Small intestine (tissue), 7 donors: ENCODE measurements at regions not wholly inside any gene's neighbourhood (a gene's known extent, or its start where the extent isn't known, plus 50 kb on each side); places are given as distances from the start of the nearest gene placed in this dataset.

Source experiments
- DNase-seq, 2 donors: peaks; one replicate each; pipeline versions ENCODE4 v3.0.0 to v3.0.0-alpha.2; 2013
- FAIRE-seq: peaks from 2 replicates; lab custom pipeline; 2012; peaks lifted over from hg19 to GRCh38; lab: Jason Lieb, UNC
- H3K27ac ChIP-seq, 3 donors: one replicate each; pipeline ENCODE4 v1.5.1; 2013; ENCODE audit warnings: low read length in 2 of 3, mild to moderate bottlenecking in 2 of 3, control low read depth in 1 of 3, inconsistent platforms in 1 of 3, low read depth in 1 of 3, moderate library complexity in 1 of 3
- H3K27me3 ChIP-seq, 3 donors: one replicate each; pipeline ENCODE4 v1.6.1; 2013; ENCODE audit warnings: low read length in 3 of 3, inconsistent platforms in 1 of 3; ENCODE audit not compliant: control insufficient read depth in 3 of 3, insufficient read depth in 3 of 3
- H3K36me3 ChIP-seq, 3 donors: one replicate each; pipeline ENCODE4 v1.6.1; 2013; ENCODE audit warnings: low read length in 3 of 3, inconsistent platforms in 1 of 3, low read depth in 1 of 3, mild to moderate bottlenecking in 1 of 3, moderate library complexity in 1 of 3; ENCODE audit not compliant: control insufficient read depth in 3 of 3, insufficient read depth in 2 of 3
- H3K4me1 ChIP-seq, 3 donors: one replicate each; pipeline ENCODE4 v1.6.1; 2013; ENCODE audit warnings: low read length in 2 of 3, inconsistent platforms in 1 of 3, low read depth in 1 of 3, mild to moderate bottlenecking in 1 of 3, moderate library complexity in 1 of 3; ENCODE audit not compliant: control insufficient read depth in 3 of 3, insufficient read depth in 2 of 3
- H3K4me3 ChIP-seq, 3 donors: one replicate each; pipeline ENCODE4 v1.5.1; 2013; ENCODE audit warnings: low read length in 3 of 3, control low read depth in 1 of 3, inconsistent platforms in 1 of 3, low read depth in 1 of 3, mild to moderate bottlenecking in 1 of 3, moderate library complexity in 1 of 3
- H3K9me3 ChIP-seq, 2 donors: one replicate each; pipeline ENCODE4 v1.6.1; 2013; ENCODE audit warnings: low read depth in 1 of 2, low read length in 1 of 2; ENCODE audit not compliant: control insufficient read depth in 2 of 2, insufficient read depth in 1 of 2
- WGBS, 3 donors: extraction: QIAGEN DNeasy Blood & Tissue Kit; methylation state at CpG; one replicate each; pipeline ENCODE4 v1.1.7; 2013; 5-methylcytosine and 5-hydroxymethylcytosine counted together
- donor health status: healthy with polysubstance abuse.
- donor health status: control.
- donor health status: control.
- donor health status: Bipolar disorder and iron deficiency.
- donor health status: healthy.

DNA sequence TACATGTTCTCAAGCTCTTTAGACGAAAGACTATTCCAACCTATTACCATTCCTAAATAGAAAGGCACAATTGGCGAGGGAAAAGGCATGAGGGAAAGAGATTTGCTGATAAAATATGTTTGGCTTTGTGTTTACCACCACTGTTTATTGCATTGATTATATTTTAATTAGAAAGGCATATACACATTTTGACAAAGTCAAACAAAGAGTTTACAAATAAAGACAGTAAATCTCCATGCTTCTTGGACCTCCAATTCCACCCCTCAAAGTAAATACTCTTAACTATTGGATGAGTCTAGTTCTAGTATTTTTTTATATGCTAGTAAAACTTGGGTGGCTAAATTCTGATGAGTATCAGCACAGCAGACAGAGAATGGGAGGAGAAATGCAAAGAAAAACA is 521.4 kb downstream of the FBXO15 start:
- FAIRE-seq (no peak), DNase-seq (no peak)
- Histone ChIP-seq H3K4me1 (no peaks in the 10 kb centered on the region), H3K27me3 (no peaks in the 10 kb centered on the region), H3K27ac (no peak overlapping the region), H3K4me3 (no peak overlapping the region), H3K9me3 (no peaks in the 10 kb centered on the region), H3K36me3 (no peaks in the 10 kb centered on the region)
- WGBS, 3 donors: 62 to 76% (median 71%) methylated on average over 2 of the region's 2 CpGs

- H3K36me3 ChIP-seq: no peaks in the 10 kb centered on the region
- no peak for DNase-seq
- no peak overlapping the region for H3K27ac ChIP-seq
- no peaks in the 10 kb centered on the region for H3K4me1 ChIP-seq
- H3K27me3 ChIP-seq: no peaks in the 10 kb centered on the region
- 52 to 82% (median 52%) methylated on average over 1 of the region's 1 CpG for WGBS, 3 donors
- H3K4me3 ChIP-seq: no peak overlapping the region
- no peak for FAIRE-seq
- no peaks in the 10 kb centered on the region for H3K9me3 ChIP-seq
Observed at GRCh38 chr18:73621091-73621490, 526.5 kb downstream of the FBXO15 start.

DNA sequence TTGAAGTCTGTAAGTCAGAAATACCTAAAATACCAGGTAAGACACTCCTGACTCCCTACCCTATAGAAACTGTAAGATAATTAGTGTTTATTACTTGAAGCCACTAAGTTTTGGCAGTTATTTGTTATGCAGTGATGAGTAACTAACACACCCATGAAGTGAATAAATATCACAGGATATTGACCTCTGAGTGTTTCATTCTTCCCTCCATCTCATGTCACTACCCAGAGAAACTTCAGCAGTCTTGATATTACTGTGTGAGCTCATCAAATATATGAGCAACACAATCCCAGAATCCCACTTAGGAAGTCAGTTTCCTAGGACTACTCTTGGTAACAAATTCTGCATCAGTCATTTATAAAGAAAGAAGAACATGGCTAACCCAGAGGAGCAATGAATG is 529.7 kb downstream of the FBXO15 start:
- Histone ChIP-seq H3K4me3 (no peak overlapping the region), H3K9me3 (no peaks in the 10 kb centered on the region), H3K4me1 (no peaks in the 10 kb centered on the region), H3K36me3 (no peaks in the 10 kb centered on the region), H3K27me3 (no peaks in the 10 kb centered on the region), H3K27ac (no peak overlapping the region)
- DNase-seq (no peak), FAIRE-seq (no peak)

DNA sequence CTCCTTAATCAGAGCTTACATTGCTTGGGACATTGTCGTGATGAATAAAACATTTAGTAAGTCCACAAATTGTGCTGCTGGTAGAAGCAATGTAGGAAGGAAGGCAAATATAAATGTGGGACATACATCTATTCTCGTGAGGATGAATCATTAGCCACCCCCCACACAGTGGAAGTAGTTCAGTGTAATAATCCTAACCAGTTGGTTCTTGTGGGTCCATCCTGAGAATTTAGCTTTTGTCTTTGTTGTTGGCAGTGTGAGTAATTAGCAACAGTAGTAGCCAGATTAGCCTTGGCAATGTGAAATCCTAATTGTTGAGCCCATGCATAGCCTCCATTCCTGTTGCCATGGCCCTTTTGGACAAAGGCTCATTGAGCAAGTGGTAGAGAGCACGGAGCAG is 532.1 kb downstream of the FBXO15 start:
- Histone ChIP-seq H3K27me3 (no peaks in the 10 kb centered on the region), H3K27ac (no peak overlapping the region), H3K36me3 (no peaks in the 10 kb centered on the region), H3K4me1 (no peaks in the 10 kb centered on the region), H3K9me3 (no peaks in the 10 kb centered on the region), H3K4me3 (no peak overlapping the region)
- DNase-seq (no peak), FAIRE-seq (no peak)
- 79 to 90% (median 84%) methylated on average over 3 of the region's 3 CpGs for WGBS, 3 donors

- Histone ChIP-seq H3K36me3 (no peaks in the 10 kb centered on the region), H3K9me3 (no peaks in the 10 kb centered on the region), H3K27ac (no peak overlapping the region), H3K4me3 (no peak overlapping the region), H3K27me3 (no peaks in the 10 kb centered on the region), H3K4me1 (no peaks in the 10 kb centered on the region)
- FAIRE-seq: no peak
- WGBS, 3 donors: 83 to 91% (median 85%) methylated on average over 1 of the region's 1 CpG
- no peak for DNase-seq
Observed at GRCh38 chr18:73614812-73615211, 532.8 kb downstream of the FBXO15 start.

GRCh38 chr18:73613706-73614340 is 533.8 kb downstream of the FBXO15 start:
- FAIRE-seq: no peak
- H3K4me1 ChIP-seq: no peaks in the 10 kb centered on the region
- 19 to 55% (median 35%) methylated on average over 1 of the region's 1 CpG for WGBS, 3 donors

DNA sequence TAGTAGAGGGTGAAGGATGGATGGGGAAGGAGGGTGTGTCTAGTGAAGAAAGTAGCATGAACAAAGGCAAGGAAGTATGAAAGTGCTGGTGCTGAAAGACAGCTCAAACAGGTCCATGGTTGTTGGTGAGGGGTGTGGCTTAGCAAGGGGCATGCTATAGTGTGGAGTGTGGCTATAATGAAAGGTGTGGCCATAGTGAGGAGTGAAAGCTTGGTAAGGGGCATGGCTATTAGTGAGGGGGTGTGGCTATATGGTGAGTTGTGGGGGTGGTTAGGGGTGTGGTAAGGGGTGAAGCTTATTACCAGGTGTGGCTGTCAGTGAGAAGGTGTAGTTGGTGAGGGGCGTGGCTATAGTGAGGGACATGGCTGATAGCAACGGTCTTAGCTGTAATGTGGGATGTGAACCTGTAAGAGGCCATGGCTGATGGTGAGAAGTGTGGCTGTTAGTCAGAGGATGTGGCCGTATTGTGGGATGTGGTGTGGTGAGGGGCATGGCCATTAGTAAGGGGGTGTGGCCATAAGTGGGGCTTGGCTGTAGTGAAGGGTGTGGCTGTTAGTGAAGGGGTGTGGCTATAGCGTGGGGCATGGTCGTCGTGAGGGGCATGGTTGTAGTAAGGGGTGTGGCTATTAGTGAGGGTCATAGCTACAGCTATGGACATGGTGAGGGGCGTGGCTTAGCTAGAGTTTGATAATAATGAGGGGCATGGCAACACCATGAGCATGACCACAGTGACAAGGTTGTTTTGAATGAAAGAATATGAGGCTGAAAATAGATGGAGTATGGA is 549.6 kb downstream of the FBXO15 start:
- WGBS, 3 donors: 56 to 79% (median 57%) methylated on average over 7 of the region's 7 CpGs
- DNase-seq (no peak), FAIRE-seq (no peak)
- H3K27me3 ChIP-seq: no peaks in the 10 kb centered on the region
- no peaks in the 10 kb centered on the region for H3K9me3 ChIP-seq
- no peaks in the 10 kb centered on the region for H3K4me1 ChIP-seq
- no peak overlapping the region for H3K27ac ChIP-seq
- H3K36me3 ChIP-seq: no peaks in the 10 kb centered on the region
- no peak overlapping the region for H3K4me3 ChIP-seq

More at GRCh38 chr18:73613706-73614340, 533.8 kb downstream of the FBXO15 start:
- DNase-seq: no peak
- Histone ChIP-seq H3K9me3 (no peaks in the 10 kb centered on the region), H3K4me3 (no peak overlapping the region), H3K27ac (no peak overlapping the region), H3K27me3 (no peaks in the 10 kb centered on the region), H3K36me3 (no peaks in the 10 kb centered on the region)

GRCh38 chr18:73594749-73595148 is 552.9 kb downstream of the FBXO15 start:
- Histone ChIP-seq H3K4me3 (no peak overlapping the region), H3K36me3 (no peaks in the 10 kb centered on the region), H3K9me3 (no peaks in the 10 kb centered on the region), H3K27me3 (no peaks in the 10 kb centered on the region), H3K27ac (no peak overlapping the region), H3K4me1 (no peaks in the 10 kb centered on the region)
- WGBS, 3 donors: 59 to 75% (median 69%) methylated on average over 4 of the region's 4 CpGs
- FAIRE-seq: no peak
- DNase-seq: no peak
